Colonic mucosa (tissue), 4 donors: ENCODE measurements at regions not wholly inside any gene's neighbourhood (a gene's known extent, or its start where the extent isn't known, plus 50 kb on each side); places are given as distances from the start of the nearest gene placed in this dataset.

ENCODE experiments used
- DNase-seq: peaks from one replicate; pipeline ENCODE4 v3.0.0-alpha.2; 2020
- H3K27ac ChIP-seq: fragments of 200-600 bp; one replicate; pipeline ENCODE4 v1.8.0; 2021
- H3K27me3 ChIP-seq: fragments of 200-600 bp; one replicate; pipeline ENCODE4 v1.8.0; 2021
- H3K36me3 ChIP-seq: fragments of 200-600 bp; one replicate; pipeline ENCODE4 v1.8.0; 2021
- H3K4me1 ChIP-seq: fragments of 200-600 bp; one replicate; pipeline ENCODE4 v1.8.0; 2021; ENCODE audit warnings: mild to moderate bottlenecking
- H3K4me3 ChIP-seq: fragments of 200-600 bp; one replicate; pipeline ENCODE4 v1.8.0; 2021
- H3K9ac ChIP-seq, 2 donors: one replicate each; pipeline ENCODE4 v1.7.0; 2013; ENCODE audit warnings: control low read depth in 2 of 2, low read depth in 2 of 2, low read length in 2 of 2
- H3K9me3 ChIP-seq: fragments of 200-600 bp; one replicate; pipeline ENCODE4 v1.8.0; 2021
- CTCF ChIP-seq: fragments of 200-600 bp; IDR thresholded peaks from one replicate; pipeline ENCODE4 v1.8.0; 2022; ENCODE audit warnings: antibody characterized with exemption, mild to moderate bottlenecking
- intact Hi-C: fragments of 100-400 bp; cut with DNase I; formaldehyde crosslinking; loops from one replicate; pipeline ENCODE4 v1.14.1; 2022
- donor health status: healthy.
- donor health status: DM: no; HTN: no; CAD: no.
- donor health status: DM: no; HTN: no; CAD: no.

GRCh38 chr10:123475466-123475865, 190.7 kb upstream of the GPR26 start:
- H3K4me3 ChIP-seq, result no peak overlapping the region
- no peaks in the 10 kb centered on the region for H3K27me3 ChIP-seq
- H3K9ac ChIP-seq, result no peak overlapping the region
- intact Hi-C loops, result no loop called here
- no peak overlapping the region for H3K27ac ChIP-seq
- no peaks in the 10 kb centered on the region for H3K36me3 ChIP-seq
- DNase-seq, result no peak
- H3K9me3 ChIP-seq, result no peaks in the 10 kb centered on the region
- no peak for TF ChIP-seq CTCF
- no peaks in the 10 kb centered on the region for H3K4me1 ChIP-seq

- Histone ChIP-seq H3K9ac (no peak overlapping the region), H3K36me3 (no peaks in the 10 kb centered on the region), H3K27me3 (no peaks in the 10 kb centered on the region), H3K27ac (no peak overlapping the region), H3K9me3 (no peaks in the 10 kb centered on the region), H3K4me3 (no peak overlapping the region), H3K4me1 (no peaks in the 10 kb centered on the region)
- intact Hi-C loops, result no loop called here
- no peak for TF ChIP-seq CTCF
- no peak for DNase-seq
These were observed 188.0 kb upstream of the GPR26 start for GRCh38 chr10:123478116-123478515.

- no peaks in the 10 kb centered on the region for H3K27me3 ChIP-seq
- TF ChIP-seq CTCF, result no peak
- intact Hi-C loops, result no loop called here
- no peak for DNase-seq
- no peaks in the 10 kb centered on the region for H3K9me3 ChIP-seq
- H3K27ac ChIP-seq, result no peak overlapping the region
- H3K36me3 ChIP-seq, result no peaks in the 10 kb centered on the region
- H3K9ac ChIP-seq, result no peak overlapping the region
- H3K4me1 ChIP-seq, result no peaks in the 10 kb centered on the region
- H3K4me3 ChIP-seq, result no peak overlapping the region
These were observed 186.5 kb upstream of the GPR26 start for GRCh38 chr10:123479640-123480039.

- Histone ChIP-seq H3K36me3 (no peaks in the 10 kb centered on the region), H3K27me3 (no peaks in the 10 kb centered on the region), H3K9ac (no peak overlapping the region), H3K9me3 (no peaks in the 10 kb centered on the region), H3K27ac (no peak overlapping the region), H3K4me3 (no peak overlapping the region), H3K4me1 (no peaks in the 10 kb centered on the region)
- DNase-seq, result no peak
- TF ChIP-seq CTCF, result no peak
- intact Hi-C loops, result no loop called here
These were observed 185.8 kb upstream of the GPR26 start for GRCh38 chr10:123480344-123480743.

GRCh38 chr10:123480845-123481244, 185.3 kb upstream of the GPR26 start:
- no peak overlapping the region for H3K27ac ChIP-seq
- TF ChIP-seq CTCF, result no peak
- no peak overlapping the region for H3K9ac ChIP-seq
- H3K36me3 ChIP-seq, result no peaks in the 10 kb centered on the region
- intact Hi-C loops, result no loop called here
- H3K9me3 ChIP-seq, result no peaks in the 10 kb centered on the region
- DNase-seq, result no peak
- H3K4me3 ChIP-seq, result no peak overlapping the region
- no peaks in the 10 kb centered on the region for H3K4me1 ChIP-seq
- no peaks in the 10 kb centered on the region for H3K27me3 ChIP-seq

GRCh38 chr10:123484722-123485121, 181.4 kb upstream of the GPR26 start:
- H3K4me1 ChIP-seq, result no peaks in the 10 kb centered on the region
- TF ChIP-seq CTCF, result no peak
- H3K4me3 ChIP-seq, result no peak overlapping the region

More at GRCh38 chr10:123484722-123485121, 181.4 kb upstream of the GPR26 start:
- intact Hi-C loops, result no loop called here
- Histone ChIP-seq H3K27ac (no peak overlapping the region), H3K36me3 (no peaks in the 10 kb centered on the region), H3K9ac (no peak overlapping the region), H3K27me3 (no peaks in the 10 kb centered on the region), H3K9me3 (no peaks in the 10 kb centered on the region)
- no peak for DNase-seq
